Fibroblast of peridontal ligament (primary cell): ENCODE measurements at regions not wholly inside any gene's neighbourhood (a gene's known extent, or its start where the extent isn't known, plus 50 kb on each side); places are given as distances from the start of the nearest gene placed in this dataset.

Source experiments
- DNase-seq: peaks from one replicate; pipeline ENCODE4 v3.0.0-alpha.2; 2010; ENCODE audit errors: extremely low read depth

DNA sequence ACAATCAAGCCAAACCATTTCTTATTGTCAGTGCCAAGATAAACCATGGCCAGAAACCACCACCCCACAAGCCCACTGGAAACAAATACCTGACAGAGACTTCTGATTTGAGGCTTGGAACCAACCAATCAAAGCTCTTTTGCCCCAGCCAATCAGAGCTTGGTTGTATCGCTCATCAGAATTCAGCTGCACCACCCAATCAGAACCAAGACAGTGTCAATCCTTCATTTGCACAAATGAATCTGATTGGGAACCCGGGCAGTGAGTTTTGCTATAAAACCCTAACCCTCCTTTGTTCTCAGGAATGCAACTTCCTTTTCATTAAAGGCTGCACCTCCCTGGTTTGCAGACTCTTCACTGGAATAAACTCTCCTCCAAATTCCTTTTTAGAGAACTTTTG, 87.4 kb downstream of the ELAPOR2 start:
- no peak for DNase-seq

DNA sequence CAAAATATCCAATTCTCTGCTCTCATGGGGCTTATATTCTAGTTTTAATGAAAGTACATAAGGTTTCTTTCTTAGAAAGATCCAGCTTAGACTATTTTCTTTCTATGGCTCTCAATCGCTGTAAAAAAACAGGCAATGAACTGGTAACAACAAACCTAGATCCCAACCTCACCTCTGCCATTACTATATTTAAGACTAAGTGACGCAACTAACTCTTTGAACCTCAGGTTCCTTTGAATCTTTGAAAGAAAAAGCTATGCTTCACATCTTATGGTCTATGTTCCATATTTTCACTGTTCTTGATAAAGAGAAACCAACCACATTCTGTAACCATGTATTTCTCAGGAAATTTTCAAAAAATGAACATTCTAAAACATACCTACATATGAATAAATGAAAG, 88.5 kb downstream of the ELAPOR2 start:
- no peak for DNase-seq

DNA sequence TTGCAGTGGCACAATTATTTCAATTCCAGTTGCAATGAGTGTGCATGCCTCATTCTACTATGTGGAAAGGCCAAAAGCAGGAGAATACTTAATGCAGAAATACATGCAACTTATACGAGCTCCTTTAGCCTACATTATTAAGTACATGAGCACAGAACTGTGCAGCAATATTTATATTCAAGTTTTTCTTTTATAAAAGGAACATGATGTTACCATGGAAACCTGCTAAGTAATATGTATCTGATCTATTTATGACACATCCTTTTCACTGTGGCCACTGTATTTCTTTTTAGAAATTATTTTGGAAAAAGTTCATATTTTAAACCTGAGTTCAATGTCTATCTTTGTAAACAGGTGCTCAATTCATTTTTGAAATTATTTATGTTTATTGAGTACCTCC, 88.9 kb downstream of the ELAPOR2 start:
- DNase-seq = no peak

DNA sequence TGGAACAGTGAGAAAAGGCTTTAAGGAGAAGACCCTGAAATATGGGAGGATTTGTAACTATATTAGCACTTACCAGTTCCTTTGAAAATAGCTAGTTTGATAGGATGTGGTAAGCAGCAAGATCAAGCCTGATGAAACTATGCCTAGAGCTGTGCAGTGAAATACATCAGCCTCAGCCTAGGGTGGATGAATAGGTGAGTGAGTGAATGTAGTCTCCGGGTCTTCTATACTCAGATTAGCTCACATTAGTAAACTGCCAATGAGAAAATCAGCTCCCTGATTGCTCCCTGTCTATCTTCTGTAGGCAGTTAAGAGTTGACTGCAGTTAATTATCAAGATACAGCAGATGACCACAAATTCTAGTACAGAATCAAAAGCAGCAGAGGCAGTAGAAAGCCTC, 89.6 kb downstream of the ELAPOR2 start:
- DNase-seq = no peak

DNA sequence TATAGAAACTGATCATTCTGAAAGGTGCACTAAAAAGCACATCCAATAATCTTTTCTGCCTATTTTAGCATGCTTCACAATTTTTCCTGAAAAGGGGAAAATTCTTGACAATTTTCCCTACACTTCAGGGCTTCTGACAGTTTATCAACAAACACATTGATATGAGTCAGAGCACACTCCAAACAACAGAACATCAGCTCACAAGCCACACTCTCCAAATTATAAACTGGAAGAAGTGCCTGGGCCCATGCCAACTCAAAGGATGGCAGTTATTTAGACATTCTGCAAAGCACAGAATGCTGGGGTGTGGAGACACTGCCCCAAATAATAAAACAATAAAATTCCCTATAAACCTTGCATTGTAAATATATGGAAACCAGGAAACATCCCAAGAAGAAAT, 90.8 kb downstream of the ELAPOR2 start:
- no peak for DNase-seq

DNA sequence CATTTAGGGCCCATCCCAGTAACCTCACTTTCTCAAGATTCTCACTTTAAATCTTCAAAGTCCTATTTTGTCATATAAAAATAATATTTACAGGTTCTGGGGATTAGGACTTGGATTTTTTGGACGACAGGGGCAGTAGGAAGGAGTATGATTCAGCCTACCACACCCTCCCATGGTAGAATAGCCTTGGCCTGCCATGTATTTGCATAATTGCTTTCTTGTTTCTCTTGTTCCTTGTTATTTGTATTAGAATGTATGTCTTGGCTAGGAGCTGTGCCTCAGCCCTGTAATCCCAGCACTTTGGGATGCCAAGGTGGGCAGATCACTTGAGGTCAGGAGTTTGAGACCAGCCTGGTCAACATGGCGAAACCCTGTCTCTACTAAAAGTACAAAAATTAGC, 92.5 kb downstream of the ELAPOR2 start:
- no peak for DNase-seq

DNA sequence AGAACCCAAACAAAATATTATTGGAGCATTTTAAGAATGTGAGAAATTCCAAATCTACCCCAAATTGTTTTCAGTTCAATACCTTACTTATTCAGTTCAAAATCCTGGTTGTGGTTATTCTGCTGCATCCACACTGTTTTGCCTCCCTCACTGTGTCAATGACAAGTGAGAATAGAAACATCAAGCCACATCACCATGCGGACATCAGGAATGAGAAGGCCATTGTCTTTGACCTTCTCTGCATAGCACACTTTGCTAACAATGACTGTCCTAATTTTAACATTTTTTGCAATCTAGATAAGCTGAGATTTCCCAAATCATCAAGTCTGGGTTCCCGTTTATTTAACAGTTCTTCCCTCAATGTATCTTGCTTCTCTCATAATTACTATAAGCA, 93.7 kb downstream of the ELAPOR2 start:
- DNase-seq = no peak

DNA sequence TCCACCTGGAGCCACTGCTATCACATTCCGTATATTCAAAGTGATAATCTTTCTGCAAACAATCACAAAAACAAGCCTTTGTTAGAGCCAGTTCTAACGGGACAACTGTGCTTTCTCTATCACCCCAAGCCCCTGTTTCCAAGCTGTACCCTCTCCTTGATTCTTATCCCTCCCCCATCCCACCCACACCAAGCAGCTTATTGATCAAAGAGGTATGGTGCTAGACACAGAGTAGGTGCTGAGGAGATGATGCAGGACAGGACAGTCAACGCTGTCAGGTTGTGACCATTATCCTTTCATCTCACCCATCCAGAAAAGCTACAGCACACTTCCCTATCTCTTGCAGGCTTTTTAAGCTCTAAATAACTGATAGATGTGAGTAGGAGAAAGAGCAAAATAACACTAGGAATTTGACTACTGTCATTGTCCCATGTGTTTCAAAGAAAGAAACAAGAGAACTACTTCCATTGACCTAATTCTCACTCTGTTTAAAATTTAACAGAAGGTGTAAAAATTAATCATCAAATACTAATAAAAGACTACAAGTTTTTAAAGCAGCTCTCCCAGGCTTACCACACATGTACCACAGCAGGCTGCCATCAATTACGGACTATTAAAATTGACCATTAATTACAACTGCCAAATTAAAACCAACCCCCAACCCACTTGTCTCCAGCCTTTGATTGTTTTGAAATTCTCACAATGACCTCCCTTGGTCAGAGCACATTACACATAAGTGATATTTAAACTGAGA, 94.3 kb downstream of the ELAPOR2 start:
- no peak for DNase-seq

DNA sequence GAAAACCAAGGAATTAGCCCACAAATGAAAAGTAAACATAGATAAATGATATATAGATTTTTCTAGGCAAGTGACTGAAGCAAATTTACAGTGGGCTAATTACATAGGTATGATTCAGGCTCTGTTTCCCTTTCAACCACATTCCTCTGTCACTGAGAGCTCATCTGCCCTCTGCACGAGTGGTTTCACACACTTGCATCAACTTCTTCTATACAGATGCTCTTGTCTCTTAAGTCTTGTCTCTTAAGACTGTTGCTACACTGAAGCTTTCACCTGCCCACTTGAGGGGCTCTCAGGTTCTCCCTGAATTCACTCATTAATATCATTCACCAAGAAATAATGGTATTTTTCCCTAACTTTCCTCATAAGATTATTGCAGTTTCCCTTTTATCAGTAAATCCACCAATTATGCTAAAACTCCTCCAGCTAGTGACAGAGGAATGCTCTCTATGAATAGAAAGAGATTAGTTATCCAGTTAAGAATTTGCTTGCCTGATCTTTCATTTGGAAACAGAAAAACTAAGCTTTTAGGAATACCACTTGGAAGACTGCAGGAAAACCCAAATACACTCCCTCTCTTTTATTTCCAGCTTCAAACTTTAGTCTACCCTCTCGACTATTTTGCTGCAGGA, 95.7 kb downstream of the ELAPOR2 start:
- DNase-seq = no peak

DNA sequence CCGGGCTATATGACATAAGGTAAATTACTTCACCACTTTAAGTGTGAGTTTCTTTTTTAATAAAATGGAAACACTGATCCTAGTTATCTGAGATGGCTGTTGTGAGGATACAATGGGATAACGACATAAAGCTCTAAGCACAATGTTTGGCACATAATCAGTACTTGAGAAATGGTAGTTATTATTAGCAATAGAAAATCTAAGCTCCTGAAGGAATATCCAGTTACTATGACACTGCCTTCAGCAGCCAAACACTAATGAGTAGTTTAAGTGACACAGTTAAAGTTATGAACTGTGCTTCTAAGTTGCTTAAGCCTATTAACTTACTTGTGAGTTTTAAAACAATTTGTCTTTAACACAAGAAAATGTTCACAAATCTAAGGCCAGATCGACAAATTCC, 96.8 kb downstream of the ELAPOR2 start:
- DNase-seq = no peak

DNA sequence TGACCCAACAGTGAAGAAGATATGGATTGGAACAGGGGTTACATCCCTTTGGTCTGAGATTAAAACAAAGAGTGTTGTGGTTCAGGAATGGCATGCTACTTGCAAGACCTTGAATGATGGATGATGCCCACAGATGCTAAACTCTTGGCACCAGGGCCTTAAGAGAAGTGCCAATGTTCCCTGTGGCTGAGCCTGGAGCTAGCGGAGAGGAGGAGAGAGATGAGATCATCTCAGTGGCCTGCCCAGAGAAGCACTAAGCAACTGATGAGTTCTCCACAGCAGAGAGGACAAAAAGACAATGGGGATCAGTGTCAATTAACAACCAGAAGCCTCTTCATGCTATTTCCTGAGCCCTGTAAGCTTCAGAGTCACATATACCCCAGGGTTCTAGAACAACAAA, 97.8 kb downstream of the ELAPOR2 start:
- DNase-seq = no peak

DNA sequence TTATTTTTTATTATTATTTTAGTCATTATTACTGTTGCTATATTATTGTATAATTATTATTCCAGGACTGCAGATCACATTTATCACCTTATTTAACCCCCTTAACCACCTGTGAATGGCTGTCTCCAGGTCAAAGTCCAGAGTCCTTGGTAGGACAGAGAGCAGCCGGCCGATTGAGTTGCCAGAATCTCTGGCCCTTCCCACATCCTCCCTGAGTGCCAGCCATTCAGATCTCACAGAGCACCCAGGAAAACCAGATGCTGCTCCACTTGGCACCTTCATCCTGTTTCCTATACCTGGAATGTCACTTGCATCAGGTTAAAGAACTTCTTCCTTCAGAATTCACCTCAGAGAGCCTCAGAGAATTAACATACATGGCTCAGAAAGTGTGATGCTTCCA, 101.1 kb downstream of the ELAPOR2 start:
- no peak for DNase-seq

DNA sequence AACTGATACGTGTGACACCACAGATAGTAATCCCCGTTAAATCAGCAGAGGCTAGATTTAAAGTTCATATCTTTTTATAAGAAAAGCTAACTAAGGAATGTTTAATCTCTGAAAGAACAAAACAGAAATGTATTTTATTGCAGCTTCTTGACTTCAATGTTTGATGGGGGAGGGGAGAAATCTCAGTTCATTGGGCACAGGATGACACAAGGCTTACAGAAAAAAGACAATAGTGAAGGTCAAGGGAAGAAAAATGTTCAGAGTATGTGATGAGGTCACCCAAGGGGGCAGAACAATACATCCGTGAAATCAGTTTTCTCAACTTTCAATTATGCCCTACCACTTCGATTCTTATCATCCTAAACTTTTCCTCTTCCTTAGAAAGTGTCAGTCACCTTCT, 102.9 kb downstream of the ELAPOR2 start:
- no peak for DNase-seq

DNA sequence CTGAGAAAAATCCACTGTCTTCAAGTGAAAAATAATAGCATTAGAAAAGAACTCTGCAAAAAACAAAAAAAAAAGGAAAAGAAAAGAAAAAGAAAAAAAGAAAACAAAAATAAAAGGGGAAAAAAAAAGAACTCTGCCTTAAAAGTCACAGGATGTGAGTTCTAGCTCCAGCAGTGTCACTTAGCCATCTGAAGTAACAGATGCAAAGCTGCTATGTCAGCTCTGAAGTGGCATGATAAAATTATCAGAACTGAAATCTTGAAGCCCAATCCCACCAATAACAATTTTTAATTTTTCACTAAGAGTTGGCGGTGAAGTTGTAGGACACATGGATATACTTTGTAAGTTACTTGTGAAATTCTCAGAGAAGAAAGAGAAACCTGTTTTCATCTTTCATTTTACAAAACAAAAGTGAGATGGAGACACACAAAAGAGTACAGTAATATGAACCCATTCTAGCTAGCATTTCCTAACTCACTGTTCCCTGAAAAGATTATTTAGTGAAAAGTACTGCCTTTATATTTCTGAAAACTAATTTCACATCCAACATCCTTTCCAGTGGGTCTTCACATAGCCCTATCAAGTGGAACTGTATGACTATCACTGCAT, 103.5 kb downstream of the ELAPOR2 start:
- no peak for DNase-seq

DNA sequence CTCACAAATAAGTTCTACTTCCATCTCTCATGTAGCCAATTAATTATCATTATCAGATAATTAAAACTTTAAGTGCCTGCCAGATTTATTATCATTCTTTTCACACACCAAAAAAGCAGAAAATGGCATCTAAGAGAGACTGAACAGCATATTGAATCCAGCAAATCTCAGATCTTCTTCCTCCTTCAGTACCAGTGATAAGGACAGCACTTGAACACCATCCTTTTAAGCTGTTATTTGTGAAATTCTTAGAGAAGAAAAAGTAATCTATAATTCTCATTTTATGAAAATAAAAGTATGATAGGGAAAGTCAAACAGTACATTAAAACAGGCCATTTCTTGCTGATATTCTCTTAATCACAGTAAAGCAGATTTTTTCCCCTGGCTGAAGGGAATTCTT, 104.5 kb downstream of the ELAPOR2 start:
- no peak for DNase-seq

DNA sequence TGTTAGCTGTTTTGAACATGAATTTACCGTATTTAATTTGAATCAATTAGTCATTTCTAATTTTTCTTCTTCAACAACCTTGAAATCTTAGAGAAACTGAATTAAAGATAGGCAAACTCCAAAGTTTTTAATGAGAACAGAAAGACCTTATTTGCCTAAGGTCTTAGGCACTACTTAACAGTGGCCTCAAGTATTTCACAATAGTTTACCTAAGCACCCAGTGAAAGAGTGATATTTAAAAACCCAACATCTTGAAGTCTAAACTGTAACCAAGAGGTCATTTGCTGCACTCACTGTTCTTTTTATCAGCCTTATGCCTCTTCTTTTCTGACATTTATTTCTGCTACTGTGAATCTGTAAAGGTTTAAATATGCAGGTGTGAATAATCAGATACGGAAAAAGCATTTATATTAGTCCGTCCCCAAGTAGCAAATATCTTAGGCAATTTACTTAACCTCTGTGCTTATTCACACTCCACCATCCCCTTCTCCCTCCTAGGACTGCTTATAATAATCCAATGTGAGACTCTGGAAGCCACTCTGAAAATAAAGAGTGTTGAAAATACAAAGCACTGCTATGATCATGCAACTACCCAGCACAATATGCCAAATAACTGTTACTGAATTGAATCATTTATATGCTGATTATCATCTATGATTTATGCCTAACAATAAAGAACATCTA, 105.7 kb downstream of the ELAPOR2 start:
- no peak for DNase-seq

DNA sequence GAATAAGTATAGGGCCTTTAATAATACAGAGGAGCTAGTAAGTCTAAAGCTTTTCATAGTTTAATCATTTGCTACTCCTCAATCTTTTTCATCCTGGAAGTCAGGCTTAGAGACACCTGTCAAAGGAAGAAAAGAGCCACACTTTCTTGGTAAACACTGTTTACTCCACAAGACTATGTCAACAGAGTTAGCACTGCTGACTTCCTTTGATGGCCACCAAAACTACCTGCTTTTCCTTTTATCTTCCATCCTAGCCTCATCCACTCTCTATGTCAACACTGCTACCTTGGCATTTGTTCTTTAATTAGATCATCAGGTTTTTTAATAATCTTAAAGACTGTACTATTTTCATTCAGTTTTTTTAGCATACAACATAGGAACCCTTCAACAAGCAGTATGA, 106.2 kb downstream of the ELAPOR2 start:
- no peak for DNase-seq

DNA sequence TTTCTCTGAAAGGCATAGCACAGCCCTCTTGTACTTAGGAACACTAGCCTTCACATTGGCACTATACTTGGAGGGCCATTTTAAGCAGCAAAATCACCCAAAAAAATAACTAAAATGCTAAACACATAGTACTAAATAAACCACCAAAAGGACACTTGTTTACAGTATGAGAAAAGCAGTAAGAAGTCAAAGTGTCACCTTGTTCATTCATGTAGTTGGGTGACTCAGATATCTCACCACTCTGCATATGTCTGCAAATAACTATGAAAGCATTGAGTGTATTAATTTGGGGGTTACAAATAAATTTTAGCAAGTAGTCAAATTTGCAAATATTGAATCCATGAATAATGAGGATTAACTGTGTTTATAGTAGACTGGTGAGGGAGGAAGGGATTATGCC, 107.6 kb downstream of the ELAPOR2 start:
- no peak for DNase-seq

DNA sequence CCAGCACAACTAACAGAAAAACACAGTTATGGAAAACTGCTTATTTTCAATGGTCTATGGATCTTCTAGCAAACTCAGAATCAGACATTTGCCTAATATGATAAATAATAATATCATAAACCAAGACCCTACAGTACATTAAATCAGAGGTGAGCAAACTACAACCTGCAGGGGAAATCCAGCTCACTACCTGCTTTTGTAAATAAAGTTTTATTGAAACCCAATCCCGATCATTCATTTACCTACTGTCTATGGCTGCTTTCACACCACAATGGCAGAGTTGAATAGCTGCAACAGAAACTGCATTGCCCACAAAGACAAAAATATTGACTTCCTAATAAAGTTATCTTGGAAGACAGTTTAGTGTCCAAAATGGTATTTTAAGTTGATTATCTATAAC, 108.5 kb downstream of the ELAPOR2 start:
- DNase-seq = no peak

DNA sequence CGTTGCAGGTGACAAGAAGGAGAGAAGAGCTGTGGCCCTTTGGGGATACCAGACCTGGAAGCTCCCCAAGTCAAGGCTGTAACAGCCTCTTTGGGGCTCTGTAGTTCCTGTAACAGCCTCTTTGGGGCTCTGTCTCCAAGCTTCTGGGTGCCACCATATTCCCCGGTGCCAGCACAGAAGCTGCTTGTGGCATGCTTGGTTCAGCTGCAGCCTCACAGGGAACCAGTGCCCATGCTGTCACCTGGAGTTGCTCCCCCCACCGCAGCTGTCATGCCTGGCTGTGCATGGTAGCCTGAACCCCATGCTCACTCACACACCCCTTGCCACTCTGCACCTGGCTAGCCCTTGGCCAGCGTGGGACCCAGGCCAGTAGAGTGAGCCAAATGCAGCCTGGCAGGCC, 109.1 kb downstream of the ELAPOR2 start:
- no peak for DNase-seq

DNA sequence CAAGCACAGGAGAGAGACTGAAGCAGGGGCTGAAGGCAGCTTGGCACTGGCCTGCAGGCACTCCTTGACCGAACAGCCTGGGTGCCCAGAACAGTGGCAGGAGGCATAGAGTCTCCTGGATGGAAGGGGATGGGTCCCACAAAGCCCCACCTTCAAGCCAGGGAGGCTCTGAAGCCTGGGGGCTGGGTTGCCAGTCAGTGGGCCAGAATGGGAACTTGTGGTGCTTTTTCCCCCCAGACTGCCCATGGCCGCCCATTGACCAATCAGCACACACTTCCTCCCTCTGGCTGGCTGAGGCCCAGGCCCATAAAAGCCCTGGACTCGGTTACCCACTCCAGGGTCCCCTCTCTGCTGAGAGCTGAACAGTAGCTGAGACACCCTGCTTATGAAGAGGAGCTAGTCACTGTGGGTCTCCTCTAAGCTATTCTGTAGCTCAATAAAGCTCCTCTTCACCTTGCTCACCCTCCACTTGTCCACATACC, 109.6 kb downstream of the ELAPOR2 start:
- DNase-seq = no peak

DNA sequence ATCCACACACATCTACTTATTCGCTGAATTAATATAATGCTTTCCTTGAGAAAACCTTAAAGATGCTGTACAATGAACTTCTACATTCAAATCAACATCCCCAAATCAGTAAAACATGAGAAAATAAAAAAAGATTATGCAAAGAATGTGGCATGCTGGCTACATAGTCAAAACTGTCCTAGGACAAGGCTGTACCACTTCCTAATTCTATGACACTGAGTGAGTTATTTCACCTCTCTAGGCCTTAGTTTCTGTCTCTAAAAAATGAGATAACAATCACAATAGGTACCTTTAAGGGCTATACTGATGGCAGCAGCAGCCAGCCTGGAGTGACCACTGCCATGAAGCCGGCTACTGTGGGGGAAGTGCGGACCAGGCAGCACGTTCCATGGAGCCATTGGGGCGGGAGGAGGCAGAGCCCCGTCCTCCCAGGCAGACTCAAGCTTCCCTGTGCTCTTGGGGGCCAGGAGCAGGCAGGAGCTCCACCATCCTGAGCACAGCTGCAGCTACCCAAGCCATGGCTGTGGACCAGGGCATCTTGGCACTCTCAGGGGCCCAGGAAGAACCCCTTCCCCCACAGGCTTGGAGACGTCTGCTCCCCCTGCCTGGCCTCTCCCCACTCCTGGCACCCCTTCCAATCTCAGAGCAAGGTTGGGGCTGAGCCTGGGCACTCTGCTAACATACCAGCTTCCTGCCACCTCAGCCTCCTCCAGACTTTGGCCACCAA, 110.2 kb downstream of the ELAPOR2 start:
- DNase-seq = no peak
